Activated T-helper 17 cell treated with anti-CD3 and anti-CD28 coated beads, Interleukin-2, amount 50 U/mL, for 72 hours (primary cell): ENCODE measurements at regions not wholly inside any gene's neighbourhood (a gene's known extent, or its start where the extent isn't known, plus 50 kb on each side); places are given as distances from the start of the nearest gene placed in this dataset.

Source experiments
- ATAC-seq: fragments of 150-1000 bp; cut with Tn5 transposase; replicated peaks from 2 replicates; pipeline ENCODE4 v1.10.0; 2021; ENCODE audit warnings: mild to moderate bottlenecking, moderate library complexity
- H3K27ac Mint-ChIP-seq: one replicate; pipeline ENCODE4 v1.8.0; 2022; ENCODE audit warnings: mixed read lengths
- H3K27me3 Mint-ChIP-seq: one replicate; pipeline ENCODE4 v1.8.0; 2022; ENCODE audit warnings: mixed read lengths
- H3K36me3 Mint-ChIP-seq: one replicate; pipeline ENCODE4 v1.8.0; 2022; ENCODE audit warnings: low read depth, mild to moderate bottlenecking, mixed read lengths
- H3K4me1 Mint-ChIP-seq: one replicate; pipeline ENCODE4 v1.8.0; 2022; ENCODE audit warnings: mixed read lengths
- H3K4me3 Mint-ChIP-seq: one replicate; pipeline ENCODE4 v1.8.0; 2022; ENCODE audit warnings: mild to moderate bottlenecking, mixed read lengths
- H3K9me3 Mint-ChIP-seq: one replicate; pipeline ENCODE4 v1.8.0; 2022; ENCODE audit warnings: mixed read lengths

GRCh38 chr18:56224669-56225561 lies 413.5 kb downstream of the TXNL1 start:
- Mint-ChIP-seq H3K4me1 (no peaks in the 10 kb centered on the region), H3K36me3 (no peaks in the 10 kb centered on the region), H3K4me3 (no peak overlapping the region), H3K9me3 (peaks cover 9% of the 10 kb centered on the region), H3K27me3 (no peaks in the 10 kb centered on the region), H3K27ac (no peak overlapping the region)
- no peak for ATAC-seq

- Mint-ChIP-seq H3K36me3 (no peaks in the 10 kb centered on the region), H3K4me1 (no peaks in the 10 kb centered on the region), H3K9me3 (peaks cover 15% of the 10 kb centered on the region), H3K27ac (no peak overlapping the region), H3K4me3 (no peak overlapping the region), H3K27me3 (no peaks in the 10 kb centered on the region)
- ATAC-seq, result no peak
Measured at GRCh38 chr18:56221195-56222065, 417.0 kb downstream of the TXNL1 start.

- H3K27ac Mint-ChIP-seq, result no peak overlapping the region
- H3K9me3 Mint-ChIP-seq, result peaks cover 15% of the 10 kb centered on the region
- H3K27me3 Mint-ChIP-seq, result no peaks in the 10 kb centered on the region
- H3K4me3 Mint-ChIP-seq, result no peak overlapping the region
- H3K36me3 Mint-ChIP-seq, result no peaks in the 10 kb centered on the region
- ATAC-seq, result no peak
- H3K4me1 Mint-ChIP-seq, result no peaks in the 10 kb centered on the region
Measured at GRCh38 chr18:56217406-56217805, 421.0 kb downstream of the TXNL1 start.

DNA sequence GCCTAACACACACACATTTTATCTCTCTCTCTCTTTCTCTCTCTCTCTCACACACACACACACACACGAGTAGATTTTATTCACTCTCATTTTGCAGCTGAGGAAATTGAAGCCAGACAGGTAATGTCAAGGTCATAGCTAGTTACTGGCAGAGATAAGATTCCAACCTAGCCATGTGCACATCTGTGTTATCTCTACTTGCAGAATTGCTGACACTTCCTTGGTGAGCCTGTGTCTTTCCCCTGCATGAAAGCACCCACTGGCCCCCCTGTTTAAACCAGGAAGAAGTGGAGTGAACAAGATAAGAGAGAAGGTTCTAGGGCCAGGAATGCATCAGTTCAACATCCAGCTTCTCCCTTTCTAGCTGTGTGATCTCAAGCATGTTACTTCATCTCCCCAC lies 423.7 kb downstream of the TXNL1 start:
- Mint-ChIP-seq H3K36me3 (no peaks in the 10 kb centered on the region), H3K9me3 (peaks cover 9% of the 10 kb centered on the region), H3K27me3 (no peaks in the 10 kb centered on the region), H3K4me3 (no peak overlapping the region), H3K27ac (no peak overlapping the region), H3K4me1 (no peaks in the 10 kb centered on the region)
- ATAC-seq, result no peak

DNA sequence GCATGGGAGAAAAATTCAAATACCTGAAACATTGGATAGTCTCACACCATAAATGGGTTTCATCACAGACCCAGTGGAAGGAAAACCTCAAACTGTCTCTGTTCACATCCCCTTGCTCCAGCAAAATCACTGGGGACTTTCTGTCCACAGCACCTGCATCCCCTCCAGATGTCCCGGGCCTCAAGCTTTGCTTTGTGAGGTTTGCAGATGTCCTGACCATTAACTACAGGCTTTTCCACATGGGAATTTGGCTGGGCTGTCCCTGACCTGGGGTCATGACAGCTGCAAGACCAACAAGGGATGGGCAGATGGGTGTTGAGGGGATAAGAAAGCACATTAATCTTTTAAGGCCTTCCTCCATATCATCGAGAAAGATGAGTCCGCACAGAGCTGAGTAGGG lies 427.9 kb downstream of the TXNL1 start:
- no peak overlapping the region for H3K4me3 Mint-ChIP-seq
- H3K4me1 Mint-ChIP-seq, result no peaks in the 10 kb centered on the region
- ATAC-seq, result no peak
- no peak overlapping the region for H3K27ac Mint-ChIP-seq
- H3K36me3 Mint-ChIP-seq, result no peaks in the 10 kb centered on the region
- no peaks in the 10 kb centered on the region for H3K27me3 Mint-ChIP-seq
- peaks cover 8% of the 10 kb centered on the region for H3K9me3 Mint-ChIP-seq

DNA sequence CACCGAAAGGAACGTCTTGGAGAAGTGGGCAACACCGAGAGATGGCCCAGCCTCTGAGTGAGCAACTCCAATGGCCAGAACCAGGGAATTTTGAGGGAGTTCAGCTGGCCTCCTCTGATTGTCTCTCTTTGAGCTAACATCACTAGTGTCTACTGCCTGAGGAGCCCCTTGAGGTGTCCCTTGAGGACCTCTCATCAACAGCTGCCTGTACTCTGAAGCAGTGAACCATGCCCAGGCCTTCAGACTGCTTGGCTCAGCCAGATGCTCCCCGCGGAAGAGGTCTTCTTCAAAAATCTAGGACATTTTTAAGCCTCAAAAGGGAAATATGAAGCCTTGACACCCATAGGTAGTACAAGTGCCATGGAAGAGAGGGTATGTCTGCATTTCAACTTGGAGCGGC lies 430.4 kb downstream of the TXNL1 start:
- Mint-ChIP-seq H3K27me3 (no peaks in the 10 kb centered on the region), H3K36me3 (no peaks in the 10 kb centered on the region), H3K4me1 (no peaks in the 10 kb centered on the region), H3K27ac (no peak overlapping the region), H3K9me3 (peaks cover 14% of the 10 kb centered on the region), H3K4me3 (no peak overlapping the region)
- ATAC-seq, result no peak

DNA sequence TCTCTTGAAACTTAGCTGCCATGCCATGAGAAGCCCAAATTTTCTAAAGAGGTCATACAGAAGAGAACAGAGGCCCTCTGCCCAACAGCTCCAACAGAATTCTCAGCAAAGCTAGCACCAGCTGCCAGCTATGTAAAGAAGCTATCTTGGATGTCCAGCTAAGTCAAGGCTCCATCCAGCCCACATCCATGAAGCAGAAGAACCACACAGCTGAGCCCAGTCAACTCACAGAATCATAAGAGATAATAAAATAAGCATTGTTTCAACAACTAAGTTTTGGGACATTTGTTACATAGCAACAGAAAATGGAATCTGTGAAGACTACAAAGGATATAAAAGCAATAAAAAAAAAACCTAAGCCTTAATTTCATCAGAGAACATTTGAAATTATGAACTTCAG lies 434.3 kb downstream of the TXNL1 start:
- H3K4me3 Mint-ChIP-seq, result no peak overlapping the region
- H3K27me3 Mint-ChIP-seq, result no peaks in the 10 kb centered on the region
- no peak overlapping the region for H3K27ac Mint-ChIP-seq
- ATAC-seq, result no peak
- H3K4me1 Mint-ChIP-seq, result no peaks in the 10 kb centered on the region
- no peaks in the 10 kb centered on the region for H3K36me3 Mint-ChIP-seq
- peaks cover 11% of the 10 kb centered on the region for H3K9me3 Mint-ChIP-seq

DNA sequence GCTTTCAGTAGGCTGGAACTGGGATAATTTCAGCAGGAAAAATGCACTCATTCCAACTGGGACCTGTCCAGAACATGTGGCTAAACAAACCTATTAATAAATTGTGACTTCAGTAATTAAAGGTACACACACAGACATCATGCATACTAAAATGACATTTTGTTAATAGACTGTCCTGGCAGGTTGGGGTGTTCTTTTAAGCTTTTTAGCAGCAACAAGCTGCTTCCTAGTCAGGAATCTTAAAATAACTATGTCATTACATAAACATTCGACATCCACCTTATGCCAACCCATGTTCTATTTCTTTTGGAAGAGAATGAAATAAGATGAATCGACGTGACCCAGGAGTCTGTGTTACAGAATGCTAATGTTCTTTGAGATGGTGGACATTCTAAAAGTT lies 435.7 kb downstream of the TXNL1 start:
- Mint-ChIP-seq H3K4me3 (no peak overlapping the region), H3K4me1 (no peaks in the 10 kb centered on the region), H3K9me3 (peaks cover 9% of the 10 kb centered on the region), H3K27me3 (no peaks in the 10 kb centered on the region), H3K36me3 (no peaks in the 10 kb centered on the region), H3K27ac (no peak overlapping the region)
- no peak for ATAC-seq

- Mint-ChIP-seq H3K4me1 (no peaks in the 10 kb centered on the region), H3K27me3 (no peaks in the 10 kb centered on the region), H3K36me3 (no peaks in the 10 kb centered on the region), H3K4me3 (no peak overlapping the region), H3K9me3 (peaks cover 9% of the 10 kb centered on the region), H3K27ac (no peak overlapping the region)
- no peak for ATAC-seq
Measured at GRCh38 chr18:56200381-56200911, 437.9 kb downstream of the TXNL1 start.

DNA sequence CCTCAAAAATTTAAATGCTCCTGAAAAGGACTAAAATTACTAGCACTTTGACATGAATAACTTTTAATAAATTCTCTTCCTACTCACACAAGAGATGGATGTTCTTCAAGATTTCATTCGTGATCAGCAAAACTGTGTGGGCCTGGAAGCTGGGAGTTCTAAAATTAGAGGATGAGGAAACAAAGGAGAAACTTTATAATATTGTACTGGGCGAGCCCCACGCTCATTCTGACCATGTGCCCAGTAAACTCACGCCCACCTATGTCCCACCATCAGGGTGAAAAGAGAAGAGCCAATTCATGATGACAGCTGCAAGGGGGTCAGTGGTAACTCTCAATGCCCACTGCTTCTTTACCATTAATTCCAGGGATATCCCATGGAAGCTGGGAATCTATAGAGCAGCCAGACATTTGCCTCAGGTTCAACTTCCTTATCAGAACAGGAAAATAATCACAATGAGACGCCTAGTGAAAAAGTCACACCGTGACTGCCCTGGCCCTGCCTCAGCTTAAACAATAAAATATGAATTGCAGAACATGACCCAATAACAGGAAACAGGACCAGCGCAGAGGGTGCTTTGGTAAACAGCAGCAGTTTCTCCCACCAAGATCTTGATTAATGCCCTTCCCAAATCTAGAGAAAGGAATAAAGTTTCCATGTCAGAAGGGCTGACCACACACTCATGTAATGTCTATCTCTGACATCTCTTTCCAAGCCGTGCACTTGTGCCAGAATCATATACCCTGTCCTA lies 438.6 kb downstream of the TXNL1 start:
- no peak for ATAC-seq
- no peaks in the 10 kb centered on the region for H3K36me3 Mint-ChIP-seq
- no peak overlapping the region for H3K27ac Mint-ChIP-seq
- no peak overlapping the region for H3K4me3 Mint-ChIP-seq
- H3K4me1 Mint-ChIP-seq, result no peaks in the 10 kb centered on the region
- H3K9me3 Mint-ChIP-seq, result peaks cover 5% of the 10 kb centered on the region
- no peaks in the 10 kb centered on the region for H3K27me3 Mint-ChIP-seq

DNA sequence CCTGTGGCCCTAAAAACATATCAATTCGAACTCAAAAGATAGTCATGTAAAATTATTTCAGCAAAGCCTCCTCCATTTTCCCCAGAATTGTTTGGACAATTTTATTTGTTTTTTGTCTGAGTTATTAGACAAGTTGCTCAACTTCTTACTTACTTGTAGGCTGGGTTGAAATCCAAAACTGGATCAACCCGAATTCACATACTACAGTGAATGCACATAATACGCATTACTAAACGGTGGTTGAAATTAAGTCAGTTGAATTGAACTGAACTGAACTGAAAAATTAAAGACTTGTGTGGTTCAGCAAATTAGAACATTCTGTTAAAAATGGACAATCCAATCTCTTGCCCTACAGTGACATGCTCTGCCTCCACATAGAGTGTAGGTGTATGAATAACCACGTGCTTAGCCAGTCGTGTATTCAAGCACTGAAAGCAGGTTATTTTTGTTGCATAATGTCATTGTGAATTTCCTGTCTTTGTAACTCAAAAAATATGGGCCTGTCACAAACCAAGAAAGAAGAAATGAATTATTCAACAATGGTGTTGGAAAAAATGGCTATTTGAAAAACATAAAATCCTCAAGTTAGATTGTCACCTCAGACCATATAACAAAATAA lies 441.0 kb downstream of the TXNL1 start:
- Mint-ChIP-seq H3K4me3 (no peak overlapping the region), H3K27me3 (no peaks in the 10 kb centered on the region), H3K4me1 (no peaks in the 10 kb centered on the region), H3K9me3 (peaks cover 5% of the 10 kb centered on the region), H3K27ac (no peak overlapping the region), H3K36me3 (no peaks in the 10 kb centered on the region)
- ATAC-seq, result no peak

GRCh38 chr18:56196495-56197225 lies 441.7 kb downstream of the TXNL1 start:
- Mint-ChIP-seq H3K27me3 (no peaks in the 10 kb centered on the region), H3K4me3 (no peak overlapping the region), H3K36me3 (no peaks in the 10 kb centered on the region), H3K9me3 (peaks cover 5% of the 10 kb centered on the region), H3K4me1 (no peaks in the 10 kb centered on the region), H3K27ac (no peak overlapping the region)
- no peak for ATAC-seq

DNA sequence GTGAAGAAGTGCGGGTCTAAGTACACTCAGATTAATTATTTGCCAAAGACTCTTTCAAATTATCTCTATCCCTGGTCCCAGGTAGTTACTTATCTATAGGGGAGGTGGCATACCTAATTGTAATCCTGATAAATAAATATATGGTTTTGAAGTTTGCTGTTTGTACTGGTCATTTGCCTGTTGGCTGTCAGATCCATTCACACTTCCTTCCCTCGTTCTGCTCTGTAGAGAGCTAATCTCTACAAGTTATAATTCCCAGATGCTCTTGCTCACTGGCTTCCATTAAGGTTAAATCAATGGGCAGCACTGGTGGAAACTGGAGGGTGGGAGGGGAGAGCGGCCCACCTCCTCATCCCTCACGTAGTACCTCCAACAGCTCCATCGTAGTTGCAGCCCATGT lies 447.1 kb downstream of the TXNL1 start:
- Mint-ChIP-seq H3K36me3 (no peaks in the 10 kb centered on the region), H3K27me3 (no peaks in the 10 kb centered on the region), H3K4me1 (no peaks in the 10 kb centered on the region), H3K9me3 (peaks cover 7% of the 10 kb centered on the region), H3K4me3 (no peak overlapping the region), H3K27ac (no peak overlapping the region)
- no peak for ATAC-seq
